ENCODE measurements at regions not wholly inside any gene's neighbourhood (a gene's known extent, or its start where the extent isn't known, plus 50 kb on each side); places are given as distances from the start of the nearest gene placed in this dataset.

DNA sequence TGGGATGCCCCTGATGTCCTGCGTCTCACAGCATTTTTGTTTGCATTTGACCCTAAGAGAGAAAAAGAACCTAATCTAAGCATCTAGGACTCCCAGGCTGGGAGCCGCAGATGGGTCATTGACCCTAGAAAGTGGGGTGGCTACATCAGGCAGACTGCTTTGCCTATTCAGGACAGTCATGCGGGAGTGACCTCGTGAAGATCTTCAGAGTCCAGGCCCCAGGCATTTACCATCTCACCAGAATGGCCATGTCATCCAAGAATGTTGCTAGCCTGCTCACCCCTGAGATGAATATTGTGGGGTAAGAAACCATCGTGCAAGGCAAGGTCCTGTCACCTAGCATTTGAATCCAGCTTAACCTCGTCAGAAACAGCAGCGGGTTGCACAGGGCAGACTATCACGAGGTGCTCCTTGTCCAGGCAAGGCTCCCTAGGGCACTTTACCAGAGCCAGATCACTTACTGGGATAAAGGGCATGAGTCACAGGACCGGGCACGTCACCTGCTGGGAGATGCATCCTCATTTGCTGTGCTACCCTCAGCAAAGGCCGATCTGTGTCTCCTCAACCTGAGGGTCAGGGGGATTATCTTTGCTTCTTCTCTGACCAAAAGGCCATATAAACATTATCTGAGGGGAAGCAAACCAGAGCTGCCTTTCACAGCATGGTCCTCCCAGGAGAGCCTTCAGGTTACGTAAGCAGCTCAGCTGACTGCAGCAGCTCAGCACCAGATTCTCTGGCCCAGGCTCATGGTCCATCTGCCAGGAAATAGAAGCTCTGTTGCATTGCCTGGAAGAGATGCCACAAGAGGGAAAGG, 162.3 kb downstream of the ACKR3 start:
- TF ChIP-seq POU2F2 (IDR thresholded peaks at IDR 0.05; ENCODE audit: low read depth, low read length), result no peak
- no peak for TF ChIP-seq PAX5 (IDR thresholded peaks at IDR 0.05; ENCODE audit: insufficient read depth, low read length, severe bottlenecking)
- TF ChIP-seq POLR2A (IDR thresholded peaks at IDR 0.05; ENCODE audit: low read depth, low read length), result no peak
- TF ChIP-seq TAF1 (IDR thresholded peaks at IDR 0.05; ENCODE audit: low read depth, low read length), result no peak
- no peak for TF ChIP-seq POLR2AphosphoS5 (IDR thresholded peaks at IDR 0.05; ENCODE audit: low read depth, low read length)
- TF ChIP-seq SPI1 (IDR thresholded peaks at IDR 0.05; ENCODE audit: low read depth, low read length), result no peak
- DNase-seq (ENCODE audit: insufficient read length, low spot score), result no peak
- FAIRE-seq, result no peak

DNA sequence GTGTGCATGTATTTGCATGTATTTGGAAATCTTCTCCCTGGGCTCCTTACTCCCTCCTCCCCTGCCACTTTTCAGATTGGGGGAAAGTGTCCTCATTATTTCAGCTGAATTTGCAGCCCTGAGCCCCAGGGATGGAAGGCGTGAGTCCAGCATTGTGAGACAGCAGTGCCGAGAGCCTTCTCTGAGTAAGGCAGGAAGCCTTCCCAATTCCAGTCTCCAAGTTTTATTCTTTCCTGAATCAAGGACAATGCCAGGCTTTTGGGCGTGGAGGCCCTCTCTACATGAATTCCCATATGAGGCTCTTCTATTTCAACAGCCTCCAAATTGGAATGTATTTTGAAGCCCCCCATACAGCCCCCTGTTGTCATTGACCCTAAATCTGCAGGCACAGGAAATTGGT, 163.5 kb downstream of the ACKR3 start:
- no peak for TF ChIP-seq POLR2AphosphoS5 (IDR thresholded peaks at IDR 0.05; ENCODE audit: low read depth, low read length)
- TF ChIP-seq POLR2A (IDR thresholded peaks at IDR 0.05; ENCODE audit: low read depth, low read length), result no peak
- TF ChIP-seq TAF1 (IDR thresholded peaks at IDR 0.05; ENCODE audit: low read depth, low read length), result no peak
- no peak for TF ChIP-seq PAX5 (IDR thresholded peaks at IDR 0.05; ENCODE audit: insufficient read depth, low read length, severe bottlenecking)
- no peak for TF ChIP-seq POU2F2 (IDR thresholded peaks at IDR 0.05; ENCODE audit: low read depth, low read length)
- TF ChIP-seq SPI1 (IDR thresholded peaks at IDR 0.05; ENCODE audit: low read depth, low read length), result no peak
- FAIRE-seq, result no peak
- no peak for DNase-seq (ENCODE audit: insufficient read length, low spot score)

DNA sequence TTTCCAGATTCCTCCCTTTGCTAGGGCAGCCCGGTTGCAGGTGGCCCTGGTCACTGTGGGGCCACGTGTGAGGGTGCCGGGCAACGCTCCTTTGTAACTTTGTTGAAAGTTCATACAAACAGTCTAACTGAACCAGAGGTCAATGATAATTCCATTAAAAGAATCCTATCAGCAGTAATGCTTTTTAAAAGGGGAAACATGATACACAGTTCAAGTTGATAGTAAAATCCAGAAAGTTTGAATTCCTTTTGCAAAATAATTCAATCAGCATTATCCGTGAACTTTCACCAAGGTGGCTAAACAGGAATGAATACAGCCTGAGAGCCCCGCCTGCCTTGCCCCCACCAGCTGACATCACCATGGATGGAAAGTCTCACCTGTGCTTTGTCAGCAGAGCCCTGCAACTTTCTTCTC, 166.2 kb downstream of the ACKR3 start:
- FAIRE-seq (no peak), DNase-seq (ENCODE audit: insufficient read length, low spot score) (no peak)
- TF ChIP-seq POLR2AphosphoS5 (IDR thresholded peaks at IDR 0.05; ENCODE audit: low read depth, low read length), result no peak
- no peak for TF ChIP-seq POU2F2 (IDR thresholded peaks at IDR 0.05; ENCODE audit: low read depth, low read length)
- no peak for TF ChIP-seq PAX5 (IDR thresholded peaks at IDR 0.05; ENCODE audit: insufficient read depth, low read length, severe bottlenecking)
- TF ChIP-seq POLR2A (IDR thresholded peaks at IDR 0.05; ENCODE audit: low read depth, low read length), result no peak
- TF ChIP-seq TAF1 (IDR thresholded peaks at IDR 0.05; ENCODE audit: low read depth, low read length), result no peak
- no peak for TF ChIP-seq SPI1 (IDR thresholded peaks at IDR 0.05; ENCODE audit: low read depth, low read length)

DNA sequence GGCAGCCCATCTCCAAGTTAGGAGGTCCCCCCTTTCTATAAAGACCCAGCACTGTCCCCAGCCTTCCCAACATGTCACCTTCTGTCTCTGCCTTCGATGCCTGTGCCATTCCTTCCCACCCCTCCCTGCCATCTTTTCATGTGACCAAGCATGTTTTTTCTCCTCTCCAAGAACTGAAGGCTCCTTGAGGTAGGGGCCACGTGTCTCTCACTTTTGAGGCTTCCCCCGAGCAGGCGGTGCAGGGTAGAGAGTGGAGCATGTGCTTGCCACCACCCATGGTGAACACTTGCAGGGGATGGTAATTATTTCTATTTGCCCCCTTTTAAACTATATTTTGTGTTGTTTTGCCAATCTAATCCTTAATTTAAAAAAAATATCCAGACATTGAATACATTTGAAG, 168.4 kb downstream of the ACKR3 start:
- DNase-seq (ENCODE audit: insufficient read length, low spot score), result no peak
- TF ChIP-seq POU2F2 (IDR thresholded peaks at IDR 0.05; ENCODE audit: low read depth, low read length), result no peak
- no peak for TF ChIP-seq POLR2A (IDR thresholded peaks at IDR 0.05; ENCODE audit: low read depth, low read length)
- TF ChIP-seq PAX5 (IDR thresholded peaks at IDR 0.05; ENCODE audit: insufficient read depth, low read length, severe bottlenecking), result no peak
- TF ChIP-seq POLR2AphosphoS5 (IDR thresholded peaks at IDR 0.05; ENCODE audit: low read depth, low read length), result no peak
- TF ChIP-seq TAF1 (IDR thresholded peaks at IDR 0.05; ENCODE audit: low read depth, low read length), result no peak
- no peak for TF ChIP-seq SPI1 (IDR thresholded peaks at IDR 0.05; ENCODE audit: low read depth, low read length)
- FAIRE-seq, result no peak

DNA sequence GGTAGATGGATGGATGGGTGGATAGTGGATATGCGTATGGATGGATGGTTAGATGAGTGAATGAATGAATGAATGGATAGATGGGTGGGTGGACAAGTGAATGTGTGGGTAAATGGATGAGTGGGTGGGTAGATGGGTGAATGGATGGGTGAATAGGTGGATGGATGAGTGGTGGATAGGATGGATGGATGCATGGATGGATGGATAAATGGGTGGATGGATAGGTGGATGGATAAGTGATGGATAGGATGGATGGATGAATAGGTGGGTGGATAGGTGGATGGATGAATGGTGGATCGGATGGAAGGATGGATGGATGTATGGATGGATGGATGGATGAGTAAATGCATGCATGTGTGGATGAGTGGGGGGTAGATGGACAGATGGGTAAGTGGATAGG, 169.3 kb downstream of the ACKR3 start:
- DNase-seq (ENCODE audit: insufficient read length, low spot score) (no peak), FAIRE-seq (no peak)
- TF ChIP-seq TAF1 (IDR thresholded peaks at IDR 0.05; ENCODE audit: low read depth, low read length), result no peak
- no peak for TF ChIP-seq POLR2AphosphoS5 (IDR thresholded peaks at IDR 0.05; ENCODE audit: low read depth, low read length)
- no peak for TF ChIP-seq POLR2A (IDR thresholded peaks at IDR 0.05; ENCODE audit: low read depth, low read length)
- TF ChIP-seq PAX5 (IDR thresholded peaks at IDR 0.05; ENCODE audit: insufficient read depth, low read length, severe bottlenecking), result no peak
- TF ChIP-seq SPI1 (IDR thresholded peaks at IDR 0.05; ENCODE audit: low read depth, low read length), result no peak
- TF ChIP-seq POU2F2 (IDR thresholded peaks at IDR 0.05; ENCODE audit: low read depth, low read length), result no peak

GRCh38 chr2:236739663-236740062, 170.0 kb downstream of the ACKR3 start:
- no peak for DNase-seq (ENCODE audit: insufficient read length, low spot score)
- TF ChIP-seq POLR2AphosphoS5 (IDR thresholded peaks at IDR 0.05; ENCODE audit: low read depth, low read length) (no peak), PAX5 (IDR thresholded peaks at IDR 0.05; ENCODE audit: insufficient read depth, low read length, severe bottlenecking) (no peak), POU2F2 (IDR thresholded peaks at IDR 0.05; ENCODE audit: low read depth, low read length) (no peak), POLR2A (IDR thresholded peaks at IDR 0.05; ENCODE audit: low read depth, low read length) (no peak), SPI1 (IDR thresholded peaks at IDR 0.05; ENCODE audit: low read depth, low read length) (no peak), TAF1 (IDR thresholded peaks at IDR 0.05; ENCODE audit: low read depth, low read length) (no peak)
- FAIRE-seq, result no peak

DNA sequence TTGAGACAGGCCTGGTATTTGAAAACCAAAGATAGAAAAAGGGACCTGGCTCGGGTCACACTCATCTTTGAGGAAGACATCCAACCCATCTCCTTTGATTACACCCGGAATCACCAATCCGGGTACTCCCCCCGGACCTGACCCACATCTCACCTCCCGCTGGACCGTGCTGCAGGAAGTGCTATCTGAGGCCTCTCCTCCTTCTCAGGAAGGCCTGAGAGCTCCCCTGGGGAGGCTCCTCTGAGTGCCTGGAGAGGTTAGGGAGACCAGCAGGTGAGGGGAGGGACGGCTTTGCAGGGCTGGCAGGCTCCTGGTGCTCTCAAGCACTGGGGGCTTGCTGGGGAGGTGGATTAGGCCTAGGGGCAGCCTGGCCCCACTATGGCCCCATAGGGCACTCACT, 170.9 kb downstream of the ACKR3 start:
- DNase-seq (ENCODE audit: insufficient read length, low spot score), result no peak
- TF ChIP-seq PAX5 (IDR thresholded peaks at IDR 0.05; ENCODE audit: insufficient read depth, low read length, severe bottlenecking), result no peak
- no peak for TF ChIP-seq POLR2AphosphoS5 (IDR thresholded peaks at IDR 0.05; ENCODE audit: low read depth, low read length)
- TF ChIP-seq POU2F2 (IDR thresholded peaks at IDR 0.05; ENCODE audit: low read depth, low read length), result no peak
- TF ChIP-seq POLR2A (IDR thresholded peaks at IDR 0.05; ENCODE audit: low read depth, low read length), result no peak
- TF ChIP-seq TAF1 (IDR thresholded peaks at IDR 0.05; ENCODE audit: low read depth, low read length), result no peak
- TF ChIP-seq SPI1 (IDR thresholded peaks at IDR 0.05; ENCODE audit: low read depth, low read length), result no peak
- FAIRE-seq, result no peak

GRCh38 chr2:236743039-236743920, 173.7 kb downstream of the ACKR3 start:
- no peak for TF ChIP-seq PAX5 (IDR thresholded peaks at IDR 0.05; ENCODE audit: insufficient read depth, low read length, severe bottlenecking)
- no peak for TF ChIP-seq TAF1 (IDR thresholded peaks at IDR 0.05; ENCODE audit: low read depth, low read length)
- no peak for TF ChIP-seq POLR2AphosphoS5 (IDR thresholded peaks at IDR 0.05; ENCODE audit: low read depth, low read length)
- no peak for TF ChIP-seq POU2F2 (IDR thresholded peaks at IDR 0.05; ENCODE audit: low read depth, low read length)
- no peak for TF ChIP-seq POLR2A (IDR thresholded peaks at IDR 0.05; ENCODE audit: low read depth, low read length)
- no peak for TF ChIP-seq SPI1 (IDR thresholded peaks at IDR 0.05; ENCODE audit: low read depth, low read length)
- no peak for FAIRE-seq
- DNase-seq (ENCODE audit: insufficient read length, low spot score), result no peak

GRCh38 chr2:236743921-236744280, 174.3 kb downstream of the ACKR3 start:
- no peak for TF ChIP-seq POLR2A (IDR thresholded peaks at IDR 0.05; ENCODE audit: low read depth, low read length)
- no peak for TF ChIP-seq TAF1 (IDR thresholded peaks at IDR 0.05; ENCODE audit: low read depth, low read length)
- no peak for TF ChIP-seq POLR2AphosphoS5 (IDR thresholded peaks at IDR 0.05; ENCODE audit: low read depth, low read length)
- no peak for TF ChIP-seq SPI1 (IDR thresholded peaks at IDR 0.05; ENCODE audit: low read depth, low read length)
- no peak for TF ChIP-seq POU2F2 (IDR thresholded peaks at IDR 0.05; ENCODE audit: low read depth, low read length)
- no peak for TF ChIP-seq PAX5 (IDR thresholded peaks at IDR 0.05; ENCODE audit: insufficient read depth, low read length, severe bottlenecking)
- FAIRE-seq (no peak), DNase-seq (ENCODE audit: insufficient read length, low spot score) (no peak)
